ENCODE measurements at regions not wholly inside any gene's neighbourhood (a gene's known extent, or its start where the extent isn't known, plus 50 kb on each side); places are given as distances from the start of the nearest gene placed in this dataset.

GRCh38 chr1:194293851-194294405 is 1107.5 kb upstream of the B3GALT2 start:
- TF ChIP-seq, protein P1, sequence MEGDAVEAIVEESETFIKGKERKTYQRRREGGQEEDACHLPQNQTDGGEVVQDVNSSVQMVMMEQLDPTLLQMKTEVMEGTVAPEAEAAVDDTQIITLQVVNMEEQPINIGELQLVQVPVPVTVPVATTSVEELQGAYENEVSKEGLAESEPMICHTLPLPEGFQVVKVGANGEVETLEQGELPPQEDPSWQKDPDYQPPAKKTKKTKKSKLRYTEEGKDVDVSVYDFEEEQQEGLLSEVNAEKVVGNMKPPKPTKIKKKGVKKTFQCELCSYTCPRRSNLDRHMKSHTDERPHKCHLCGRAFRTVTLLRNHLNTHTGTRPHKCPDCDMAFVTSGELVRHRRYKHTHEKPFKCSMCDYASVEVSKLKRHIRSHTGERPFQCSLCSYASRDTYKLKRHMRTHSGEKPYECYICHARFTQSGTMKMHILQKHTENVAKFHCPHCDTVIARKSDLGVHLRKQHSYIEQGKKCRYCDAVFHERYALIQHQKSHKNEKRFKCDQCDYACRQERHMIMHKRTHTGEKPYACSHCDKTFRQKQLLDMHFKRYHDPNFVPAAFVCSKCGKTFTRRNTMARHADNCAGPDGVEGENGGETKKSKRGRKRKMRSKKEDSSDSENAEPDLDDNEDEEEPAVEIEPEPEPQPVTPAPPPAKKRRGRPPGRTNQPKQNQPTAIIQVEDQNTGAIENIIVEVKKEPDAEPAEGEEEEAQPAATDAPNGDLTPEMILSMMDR (IDR thresholded peaks at IDR 0.05; ENCODE audit: low read depth, low read length), result no peak
- H3K4me1 ChIP-seq, result no peaks in the 10 kb centered on the region
- no peak for DNase-seq

GRCh38 chr1:194292966-194293365 is 1106.6 kb upstream of the B3GALT2 start:
- Histone ChIP-seq H3K4me3 (ENCODE audit: low read depth, low read length) (no peak overlapping the region), H3K9me3 (no peaks in the 10 kb centered on the region), H3K27me3 (no peaks in the 10 kb centered on the region), H3K4me1 (no peaks in the 10 kb centered on the region), H3K36me3 (no peaks in the 10 kb centered on the region)
- no peak for DNase-seq
- TF ChIP-seq, protein P1 (IDR thresholded peaks at IDR 0.05; ENCODE audit: low read depth, low read length), result no peak

More at GRCh38 chr1:194293851-194294405, 1107.5 kb upstream of the B3GALT2 start:
- Histone ChIP-seq H3K27me3 (no peaks in the 10 kb centered on the region), H3K9me3 (no peaks in the 10 kb centered on the region), H3K36me3 (no peaks in the 10 kb centered on the region), H3K4me3 (ENCODE audit: low read depth, low read length) (no peak overlapping the region)

DNA sequence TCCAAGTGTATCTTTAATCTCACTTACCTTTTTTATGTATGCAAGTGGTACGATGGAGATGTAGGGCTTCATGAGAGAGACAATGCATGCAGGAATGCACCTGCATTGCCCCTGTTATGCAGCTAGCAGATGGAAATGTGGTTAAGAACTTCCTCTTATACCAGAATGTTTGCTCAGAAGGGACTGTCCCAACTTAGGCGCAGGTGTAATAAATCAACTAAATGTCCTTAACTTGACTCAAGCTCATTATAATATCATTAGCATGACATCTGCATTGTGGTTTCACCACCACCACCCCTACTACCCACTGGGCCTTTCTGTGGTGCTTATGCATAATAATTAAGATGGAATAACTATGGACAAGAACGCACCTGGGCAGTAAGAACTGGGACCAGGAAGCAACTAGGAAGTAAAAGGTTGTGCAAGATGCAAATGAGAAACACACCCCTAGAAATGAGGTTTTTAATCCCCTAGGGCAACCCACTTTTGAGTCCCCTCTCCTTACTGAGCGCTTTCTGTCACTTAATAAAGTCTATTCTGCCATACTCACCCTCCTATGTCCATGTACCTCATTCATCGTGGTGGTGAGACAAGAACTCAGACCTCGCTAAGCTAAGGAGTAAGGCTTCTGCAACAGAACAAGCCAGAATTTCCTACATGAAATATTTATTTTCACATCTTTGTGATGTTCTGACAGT is 1103.3 kb upstream of the B3GALT2 start:
- Histone ChIP-seq H3K4me1 (no peaks in the 10 kb centered on the region), H3K4me3 (ENCODE audit: low read depth, low read length) (no peak overlapping the region), H3K9me3 (no peaks in the 10 kb centered on the region), H3K27me3 (no peaks in the 10 kb centered on the region), H3K36me3 (no peaks in the 10 kb centered on the region)
- no peak for DNase-seq
- TF ChIP-seq, protein P1 (IDR thresholded peaks at IDR 0.05; ENCODE audit: low read depth, low read length), result no peak

DNA sequence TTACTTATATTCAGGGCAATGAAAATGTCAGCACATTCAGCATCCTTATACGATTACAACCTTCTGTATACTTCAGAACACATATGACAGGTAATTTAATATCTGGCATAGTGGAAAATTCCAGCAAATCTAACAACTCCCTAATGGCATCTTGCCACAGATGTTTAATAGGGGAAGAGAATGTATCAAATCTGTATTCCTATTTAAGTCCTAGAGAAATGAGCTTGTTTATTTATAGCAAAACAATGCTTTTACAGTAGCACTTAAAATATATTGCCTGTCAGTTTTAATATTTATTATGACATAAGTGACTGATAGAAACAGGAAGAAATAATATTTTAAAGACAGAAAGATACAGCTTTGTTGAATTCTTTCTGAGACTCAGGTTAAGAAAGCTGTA is 1101.8 kb upstream of the B3GALT2 start:
- Histone ChIP-seq H3K36me3 (no peaks in the 10 kb centered on the region), H3K27me3 (no peaks in the 10 kb centered on the region), H3K4me1 (no peaks in the 10 kb centered on the region), H3K9me3 (no peaks in the 10 kb centered on the region), H3K4me3 (ENCODE audit: low read depth, low read length) (no peak overlapping the region)
- TF ChIP-seq, protein P1 (IDR thresholded peaks at IDR 0.05; ENCODE audit: low read depth, low read length), result no peak
- no peak for DNase-seq

- TF ChIP-seq, protein P1 (IDR thresholded peaks at IDR 0.05; ENCODE audit: low read depth, low read length), result no peak
- Histone ChIP-seq H3K36me3 (no peaks in the 10 kb centered on the region), H3K4me1 (no peaks in the 10 kb centered on the region), H3K4me3 (ENCODE audit: low read depth, low read length) (no peak overlapping the region), H3K9me3 (no peaks in the 10 kb centered on the region), H3K27me3 (no peaks in the 10 kb centered on the region)
- no peak for DNase-seq
These were observed 1095.0 kb upstream of the B3GALT2 start for GRCh38 chr1:194281376-194281775.

GRCh38 chr1:194280463-194280862 is 1094.0 kb upstream of the B3GALT2 start:
- no peaks in the 10 kb centered on the region for H3K27me3 ChIP-seq
- H3K36me3 ChIP-seq, result no peaks in the 10 kb centered on the region
- no peaks in the 10 kb centered on the region for H3K4me1 ChIP-seq
- H3K4me3 ChIP-seq (ENCODE audit: low read depth, low read length), result no peak overlapping the region
- TF ChIP-seq, protein P1 (IDR thresholded peaks at IDR 0.05; ENCODE audit: low read depth, low read length), result no peak
- DNase-seq, result no peak
- no peaks in the 10 kb centered on the region for H3K9me3 ChIP-seq
